A673 (cell line): ENCODE measurements at regions not wholly inside any gene's neighbourhood (a gene's known extent, or its start where the extent isn't known, plus 50 kb on each side); places are given as distances from the start of the nearest gene placed in this dataset.

Experiments used
- CTCF ChIP-seq: fragments of 300-800, 200-600 bp; sonication (generic); conservative IDR thresholded peaks from 2 replicates; pipeline ENCODE4 v1.5.1; 2017; ENCODE audit warnings: low read depth, mild to moderate bottlenecking, antibody characterized with exemption, low read length, moderate library complexity, mixed read lengths
- EZH2 ChIP-seq: fragments of 200-600 bp; sonication (generic); IDR thresholded peaks from 2 replicates; pipeline ENCODE4 v1.6.1; 2017; ENCODE audit warnings: borderline replicate concordance, low read depth, mild to moderate bottlenecking, mixed read lengths, antibody characterized with exemption, low read length; ENCODE audit not compliant: poor library complexity, severe bottlenecking

GRCh38 chr7:17033245-17033644, 151.5 kb upstream of the AGR3 start:
- TF ChIP-seq CTCF (no peak), EZH2 (no peak)
